ENCODE measurements at regions not wholly inside any gene's neighbourhood (a gene's known extent, or its start where the extent isn't known, plus 50 kb on each side); places are given as distances from the start of the nearest gene placed in this dataset.

- TF ChIP-seq, protein P1, sequence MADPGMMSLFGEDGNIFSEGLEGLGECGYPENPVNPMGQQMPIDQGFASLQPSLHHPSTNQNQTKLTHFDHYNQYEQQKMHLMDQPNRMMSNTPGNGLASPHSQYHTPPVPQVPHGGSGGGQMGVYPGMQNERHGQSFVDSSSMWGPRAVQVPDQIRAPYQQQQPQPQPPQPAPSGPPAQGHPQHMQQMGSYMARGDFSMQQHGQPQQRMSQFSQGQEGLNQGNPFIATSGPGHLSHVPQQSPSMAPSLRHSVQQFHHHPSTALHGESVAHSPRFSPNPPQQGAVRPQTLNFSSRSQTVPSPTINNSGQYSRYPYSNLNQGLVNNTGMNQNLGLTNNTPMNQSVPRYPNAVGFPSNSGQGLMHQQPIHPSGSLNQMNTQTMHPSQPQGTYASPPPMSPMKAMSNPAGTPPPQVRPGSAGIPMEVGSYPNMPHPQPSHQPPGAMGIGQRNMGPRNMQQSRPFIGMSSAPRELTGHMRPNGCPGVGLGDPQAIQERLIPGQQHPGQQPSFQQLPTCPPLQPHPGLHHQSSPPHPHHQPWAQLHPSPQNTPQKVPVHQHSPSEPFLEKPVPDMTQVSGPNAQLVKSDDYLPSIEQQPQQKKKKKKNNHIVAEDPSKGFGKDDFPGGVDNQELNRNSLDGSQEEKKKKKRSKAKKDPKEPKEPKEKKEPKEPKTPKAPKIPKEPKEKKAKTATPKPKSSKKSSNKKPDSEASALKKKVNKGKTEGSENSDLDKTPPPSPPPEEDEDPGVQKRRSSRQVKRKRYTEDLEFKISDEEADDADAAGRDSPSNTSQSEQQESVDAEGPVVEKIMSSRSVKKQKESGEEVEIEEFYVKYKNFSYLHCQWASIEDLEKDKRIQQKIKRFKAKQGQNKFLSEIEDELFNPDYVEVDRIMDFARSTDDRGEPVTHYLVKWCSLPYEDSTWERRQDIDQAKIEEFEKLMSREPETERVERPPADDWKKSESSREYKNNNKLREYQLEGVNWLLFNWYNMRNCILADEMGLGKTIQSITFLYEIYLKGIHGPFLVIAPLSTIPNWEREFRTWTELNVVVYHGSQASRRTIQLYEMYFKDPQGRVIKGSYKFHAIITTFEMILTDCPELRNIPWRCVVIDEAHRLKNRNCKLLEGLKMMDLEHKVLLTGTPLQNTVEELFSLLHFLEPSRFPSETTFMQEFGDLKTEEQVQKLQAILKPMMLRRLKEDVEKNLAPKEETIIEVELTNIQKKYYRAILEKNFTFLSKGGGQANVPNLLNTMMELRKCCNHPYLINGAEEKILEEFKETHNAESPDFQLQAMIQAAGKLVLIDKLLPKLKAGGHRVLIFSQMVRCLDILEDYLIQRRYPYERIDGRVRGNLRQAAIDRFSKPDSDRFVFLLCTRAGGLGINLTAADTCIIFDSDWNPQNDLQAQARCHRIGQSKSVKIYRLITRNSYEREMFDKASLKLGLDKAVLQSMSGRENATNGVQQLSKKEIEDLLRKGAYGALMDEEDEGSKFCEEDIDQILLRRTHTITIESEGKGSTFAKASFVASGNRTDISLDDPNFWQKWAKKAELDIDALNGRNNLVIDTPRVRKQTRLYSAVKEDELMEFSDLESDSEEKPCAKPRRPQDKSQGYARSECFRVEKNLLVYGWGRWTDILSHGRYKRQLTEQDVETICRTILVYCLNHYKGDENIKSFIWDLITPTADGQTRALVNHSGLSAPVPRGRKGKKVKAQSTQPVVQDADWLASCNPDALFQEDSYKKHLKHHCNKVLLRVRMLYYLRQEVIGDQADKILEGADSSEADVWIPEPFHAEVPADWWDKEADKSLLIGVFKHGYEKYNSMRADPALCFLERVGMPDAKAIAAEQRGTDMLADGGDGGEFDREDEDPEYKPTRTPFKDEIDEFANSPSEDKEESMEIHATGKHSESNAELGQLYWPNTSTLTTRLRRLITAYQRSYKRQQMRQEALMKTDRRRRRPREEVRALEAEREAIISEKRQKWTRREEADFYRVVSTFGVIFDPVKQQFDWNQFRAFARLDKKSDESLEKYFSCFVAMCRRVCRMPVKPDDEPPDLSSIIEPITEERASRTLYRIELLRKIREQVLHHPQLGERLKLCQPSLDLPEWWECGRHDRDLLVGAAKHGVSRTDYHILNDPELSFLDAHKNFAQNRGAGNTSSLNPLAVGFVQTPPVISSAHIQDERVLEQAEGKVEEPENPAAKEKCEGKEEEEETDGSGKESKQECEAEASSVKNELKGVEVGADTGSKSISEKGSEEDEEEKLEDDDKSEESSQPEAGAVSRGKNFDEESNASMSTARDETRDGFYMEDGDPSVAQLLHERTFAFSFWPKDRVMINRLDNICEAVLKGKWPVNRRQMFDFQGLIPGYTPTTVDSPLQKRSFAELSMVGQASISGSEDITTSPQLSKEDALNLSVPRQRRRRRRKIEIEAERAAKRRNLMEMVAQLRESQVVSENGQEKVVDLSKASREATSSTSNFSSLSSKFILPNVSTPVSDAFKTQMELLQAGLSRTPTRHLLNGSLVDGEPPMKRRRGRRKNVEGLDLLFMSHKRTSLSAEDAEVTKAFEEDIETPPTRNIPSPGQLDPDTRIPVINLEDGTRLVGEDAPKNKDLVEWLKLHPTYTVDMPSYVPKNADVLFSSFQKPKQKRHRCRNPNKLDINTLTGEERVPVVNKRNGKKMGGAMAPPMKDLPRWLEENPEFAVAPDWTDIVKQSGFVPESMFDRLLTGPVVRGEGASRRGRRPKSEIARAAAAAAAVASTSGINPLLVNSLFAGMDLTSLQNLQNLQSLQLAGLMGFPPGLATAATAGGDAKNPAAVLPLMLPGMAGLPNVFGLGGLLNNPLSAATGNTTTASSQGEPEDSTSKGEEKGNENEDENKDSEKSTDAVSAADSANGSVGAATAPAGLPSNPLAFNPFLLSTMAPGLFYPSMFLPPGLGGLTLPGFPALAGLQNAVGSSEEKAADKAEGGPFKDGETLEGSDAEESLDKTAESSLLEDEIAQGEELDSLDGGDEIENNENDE (IDR thresholded peaks at IDR 0.05; ENCODE audit: insufficient replicate concordance, low read length): no peak
- TF ChIP-seq SUZ12 (IDR thresholded peaks at IDR 0.05; ENCODE audit: low read length) (no peak), GABPA (IDR thresholded peaks at IDR 0.05; ENCODE audit: borderline replicate concordance, insufficient read depth, low read length) (no peak), NRF1 (IDR thresholded peaks at IDR 0.05; ENCODE audit: low read depth, low read length) (no peak), RNF2 (IDR thresholded peaks at IDR 0.05; ENCODE audit: borderline replicate concordance, low read depth, low read length, missing control alignments, poor library complexity, severe bottlenecking) (no peak), TBP (IDR thresholded peaks at IDR 0.05; ENCODE audit: low read depth, low read length) (no peak), CBX5 (IDR thresholded peaks at IDR 0.05; ENCODE audit: low read depth, low read length) (no peak), ASH2L (IDR thresholded peaks at IDR 0.05; ENCODE audit: low read length) (no peak), ATF3 (IDR thresholded peaks at IDR 0.05; ENCODE audit: insufficient read depth, low read depth, low read length) (no peak), SIX5 (IDR thresholded peaks at IDR 0.05; ENCODE audit: low read depth, low read length) (no peak)
Observed at GRCh38 chr4:33882246-33882990, 2361.9 kb downstream of the ARAP2 start (continued).
